NB4 (cell line): ENCODE measurements at regions not wholly inside any gene's neighbourhood (a gene's known extent, or its start where the extent isn't known, plus 50 kb on each side); places are given as distances from the start of the nearest gene placed in this dataset.

ENCODE experiments used
- DNase-seq: peaks from one replicate; pipeline ENCODE4 v3.0.0; 2010; ENCODE audit warnings: low read depth
- H3K4me3 ChIP-seq: one replicate; pipeline ENCODE4 v1.5.1; 2011; ENCODE audit warnings: mild to moderate bottlenecking, low read depth, low read length, moderate library complexity
- MYC ChIP-seq: IDR thresholded peaks from 2 replicates; pipeline ENCODE4 v1.6.1; 2011; ENCODE audit warnings: low read depth, low read length
- POLR2A ChIP-seq: IDR thresholded peaks from 2 replicates; pipeline ENCODE4 v1.6.1; 2011; ENCODE audit warnings: mild to moderate bottlenecking; ENCODE audit not compliant: insufficient read length; ENCODE audit errors: extremely low read depth
- TF ChIP-seq, protein P1 (sequence below): IDR thresholded peaks from one replicate; pipeline ENCODE4 v1.5.1; 2012; ENCODE audit warnings: low read depth, low read length
- TF ChIP-seq, protein P2 (sequence below): IDR thresholded peaks from 2 replicates; pipeline ENCODE4 v1.6.1; 2011; ENCODE audit warnings: low read depth, low read length

DNA sequence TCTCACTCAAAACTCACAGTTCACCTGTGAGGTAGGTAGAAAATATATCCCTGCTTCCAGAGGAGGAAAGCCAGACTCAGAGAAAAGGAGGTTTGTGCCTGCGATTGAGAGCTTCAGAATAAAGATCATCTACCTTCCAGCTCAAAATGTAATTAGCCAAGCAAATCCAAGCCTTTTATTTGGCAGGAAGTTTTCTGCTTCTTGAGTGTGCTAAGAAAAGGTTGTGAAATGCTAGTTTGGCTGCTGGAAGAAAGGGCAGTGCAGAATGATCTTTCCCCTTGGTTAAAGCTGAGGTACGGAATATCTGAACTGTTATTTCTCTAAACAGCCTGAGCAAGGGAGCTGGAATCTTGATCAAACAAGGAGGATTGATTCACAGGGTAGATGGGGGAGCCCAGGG is 59.7 kb upstream of the VCX3B start:
- TF ChIP-seq MYC: no peak
- no peak for TF ChIP-seq POLR2A
- TF ChIP-seq, protein P1, sequence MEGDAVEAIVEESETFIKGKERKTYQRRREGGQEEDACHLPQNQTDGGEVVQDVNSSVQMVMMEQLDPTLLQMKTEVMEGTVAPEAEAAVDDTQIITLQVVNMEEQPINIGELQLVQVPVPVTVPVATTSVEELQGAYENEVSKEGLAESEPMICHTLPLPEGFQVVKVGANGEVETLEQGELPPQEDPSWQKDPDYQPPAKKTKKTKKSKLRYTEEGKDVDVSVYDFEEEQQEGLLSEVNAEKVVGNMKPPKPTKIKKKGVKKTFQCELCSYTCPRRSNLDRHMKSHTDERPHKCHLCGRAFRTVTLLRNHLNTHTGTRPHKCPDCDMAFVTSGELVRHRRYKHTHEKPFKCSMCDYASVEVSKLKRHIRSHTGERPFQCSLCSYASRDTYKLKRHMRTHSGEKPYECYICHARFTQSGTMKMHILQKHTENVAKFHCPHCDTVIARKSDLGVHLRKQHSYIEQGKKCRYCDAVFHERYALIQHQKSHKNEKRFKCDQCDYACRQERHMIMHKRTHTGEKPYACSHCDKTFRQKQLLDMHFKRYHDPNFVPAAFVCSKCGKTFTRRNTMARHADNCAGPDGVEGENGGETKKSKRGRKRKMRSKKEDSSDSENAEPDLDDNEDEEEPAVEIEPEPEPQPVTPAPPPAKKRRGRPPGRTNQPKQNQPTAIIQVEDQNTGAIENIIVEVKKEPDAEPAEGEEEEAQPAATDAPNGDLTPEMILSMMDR: no peak
- TF ChIP-seq, protein P2, sequence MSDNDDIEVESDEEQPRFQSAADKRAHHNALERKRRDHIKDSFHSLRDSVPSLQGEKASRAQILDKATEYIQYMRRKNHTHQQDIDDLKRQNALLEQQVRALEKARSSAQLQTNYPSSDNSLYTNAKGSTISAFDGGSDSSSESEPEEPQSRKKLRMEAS: no peak
- DNase-seq: no peak
- no peak overlapping the region for H3K4me3 ChIP-seq

DNA sequence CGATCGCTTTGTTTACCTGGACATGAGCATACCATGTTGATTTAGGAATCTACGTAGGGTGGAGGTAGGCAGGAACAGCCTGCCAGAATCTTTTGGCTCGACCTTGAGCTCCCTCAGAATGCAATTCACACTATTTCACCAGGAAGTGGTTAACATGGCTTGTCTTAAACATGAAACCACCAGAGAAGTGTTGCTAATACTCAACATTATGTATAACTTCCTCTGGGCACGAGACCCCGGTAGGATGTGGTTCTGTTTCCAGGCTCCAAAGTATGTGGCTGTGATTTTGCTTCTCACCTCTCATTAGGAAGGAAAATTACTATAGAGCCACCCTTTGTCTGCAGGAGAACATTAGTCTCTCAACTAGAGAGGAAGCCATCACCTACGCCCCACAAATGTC is 59.0 kb upstream of the VCX3B start:
- peak; percentile 0 for DNase-seq
- H3K4me3 ChIP-seq: no peak overlapping the region
- TF ChIP-seq, protein P2: no peak
- no peak for TF ChIP-seq POLR2A
- TF ChIP-seq MYC: no peak
- TF ChIP-seq, protein P1: no peak

DNA sequence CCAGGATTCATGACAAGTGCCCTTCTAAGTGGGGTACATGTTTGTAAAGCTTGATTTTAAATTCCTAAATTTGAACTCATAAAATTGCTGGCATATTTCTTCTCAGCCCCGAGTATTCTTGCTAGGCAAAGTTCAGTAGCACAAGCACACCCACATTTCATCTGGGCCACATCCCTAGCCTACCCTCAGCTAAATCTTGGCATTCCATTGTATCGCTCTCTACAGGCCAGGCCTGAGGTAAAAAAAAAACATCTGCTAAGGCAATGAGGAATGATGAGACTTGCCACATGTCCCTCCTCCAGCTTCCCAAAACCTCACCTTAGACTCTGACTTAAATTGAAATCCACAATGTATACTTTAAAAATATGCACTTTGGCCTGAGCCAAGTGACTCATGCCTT is 51.4 kb upstream of the VCX3B start:
- TF ChIP-seq, protein P1: no peak
- TF ChIP-seq POLR2A (no peak), MYC (no peak)
- TF ChIP-seq, protein P2: no peak
- H3K4me3 ChIP-seq: no peak overlapping the region
- no peak for DNase-seq
